ENCODE measurements at regions not wholly inside any gene's neighbourhood (a gene's known extent, or its start where the extent isn't known, plus 50 kb on each side); places are given as distances from the start of the nearest gene placed in this dataset.

DNA sequence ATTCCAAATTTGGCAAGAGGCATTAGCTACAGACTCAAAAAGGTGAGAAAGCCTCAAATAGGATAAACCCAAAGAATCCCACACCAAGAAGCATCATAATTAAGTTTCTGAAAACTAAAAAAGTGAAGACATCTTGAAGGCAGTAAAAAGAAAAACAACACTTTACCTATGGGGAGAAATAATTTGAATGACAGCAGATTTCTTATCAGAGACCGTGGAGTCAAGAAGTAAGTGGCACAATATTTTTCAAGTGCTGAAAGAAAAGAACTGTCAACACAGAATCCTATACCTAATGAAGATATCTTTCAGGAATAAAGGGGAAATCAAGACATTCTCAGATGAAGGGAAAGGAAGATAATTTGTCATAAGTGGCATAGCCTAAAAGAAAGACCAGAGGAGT lies 193.3 kb upstream of the CHD6 start:
- TF ChIP-seq CTCF (IDR thresholded peaks at IDR 0.05), result no peak
- TF ChIP-seq POLR2A (IDR thresholded peaks at IDR 0.05), result no peak
- no peak for TF ChIP-seq POLR2AphosphoS5 (IDR thresholded peaks at IDR 0.05)
- no peak for TF ChIP-seq EP300 (IDR thresholded peaks at IDR 0.05; ENCODE audit: low read depth)
